KOPT-K1 (cell line): ENCODE measurements at regions not wholly inside any gene's neighbourhood (a gene's known extent, or its start where the extent isn't known, plus 50 kb on each side); places are given as distances from the start of the nearest gene placed in this dataset.
"Not testable (repeated sequence)": the region's sequence is repeated elsewhere in the genome, so short reads cannot be mapped to it uniquely, and the experiment has no call there.

Source experiments
- H3K27ac ChIP-seq: fragments of 200-600 bp; sonication (generic); 2 replicates; pipeline ENCODE4 v1.5.1; 2016; ENCODE audit warnings: antibody characterized with exemption, mild to moderate bottlenecking, low read depth, low read length; ENCODE audit not compliant: poor library complexity, severe bottlenecking
- H3K36me3 ChIP-seq: fragments of 200-600 bp; sonication (generic); 2 replicates; pipeline ENCODE4 v1.5.1; 2017; ENCODE audit warnings: antibody characterized with exemption, mild to moderate bottlenecking, low read length, moderate library complexity; ENCODE audit not compliant: insufficient read depth
- H3K9me3 ChIP-seq: fragments of 200-600 bp; sonication (generic); 2 replicates; pipeline ENCODE4 v1.5.1; 2017; ENCODE audit warnings: antibody characterized with exemption, low read length, mild to moderate bottlenecking; ENCODE audit not compliant: insufficient read depth, poor library complexity, severe bottlenecking

DNA sequence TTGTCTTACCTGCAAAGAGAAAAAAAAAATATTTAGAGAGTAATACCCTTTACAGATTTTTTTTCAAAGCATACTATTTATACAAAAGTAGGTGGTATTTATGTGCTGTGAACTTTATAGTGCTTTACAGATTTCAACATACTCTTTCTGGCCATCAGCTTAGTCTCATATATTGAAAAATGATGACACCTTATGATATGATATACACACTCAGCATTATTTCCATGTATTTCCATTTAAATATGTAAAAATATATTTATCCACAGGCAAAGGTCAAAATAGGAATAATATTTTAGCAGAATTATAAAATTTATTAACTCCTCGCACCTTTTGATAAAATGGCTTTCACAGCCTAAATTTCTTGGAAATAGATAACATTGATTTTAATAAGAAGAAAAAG lies 815.8 kb upstream of the EPHA5 start:
- no peak overlapping the region for H3K27ac ChIP-seq
- H3K36me3 ChIP-seq = no peaks in the 10 kb centered on the region
- no peaks in the 10 kb centered on the region for H3K9me3 ChIP-seq

DNA sequence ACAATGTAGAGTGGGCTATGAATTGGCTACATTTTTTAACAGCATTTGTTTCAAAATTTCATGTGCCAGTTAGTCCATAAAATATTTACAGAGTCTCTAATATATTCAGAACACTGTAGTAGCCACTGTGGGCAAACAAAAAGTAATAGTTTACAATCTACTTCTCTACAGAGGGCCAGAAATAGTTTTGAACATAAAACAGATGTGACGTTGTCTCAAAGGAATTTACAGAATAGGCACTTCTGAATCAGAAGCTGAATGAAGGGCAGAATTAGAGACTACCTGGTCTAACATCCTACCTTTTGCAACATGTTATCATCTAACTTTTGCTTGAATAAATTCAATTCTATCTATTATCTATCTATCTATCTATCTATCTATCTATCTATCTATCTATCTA lies 811.9 kb upstream of the EPHA5 start:
- Histone ChIP-seq H3K36me3 (no peaks in the 10 kb centered on the region), H3K9me3 (no peaks in the 10 kb centered on the region), H3K27ac (no peak overlapping the region)

DNA sequence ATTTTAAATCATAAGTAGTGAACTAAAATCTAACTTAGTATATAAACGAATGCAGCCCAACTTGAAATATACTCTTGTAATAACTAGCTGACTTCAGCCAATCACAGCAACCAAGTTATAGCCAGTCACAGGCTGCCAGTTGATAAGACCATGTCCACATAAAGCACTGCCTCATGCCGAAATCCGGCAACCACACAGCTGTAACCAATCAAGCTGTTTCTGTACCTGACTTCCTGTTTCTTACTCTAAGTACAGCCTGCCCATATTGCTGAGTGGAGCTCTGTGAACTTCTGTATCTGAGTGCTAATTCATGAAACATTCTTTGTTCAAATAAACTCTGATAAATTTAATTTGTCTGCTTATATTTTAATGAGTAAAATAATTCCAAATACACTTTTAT lies 805.3 kb upstream of the EPHA5 start:
- no peaks in the 10 kb centered on the region for H3K9me3 ChIP-seq
- no peak overlapping the region for H3K27ac ChIP-seq

DNA sequence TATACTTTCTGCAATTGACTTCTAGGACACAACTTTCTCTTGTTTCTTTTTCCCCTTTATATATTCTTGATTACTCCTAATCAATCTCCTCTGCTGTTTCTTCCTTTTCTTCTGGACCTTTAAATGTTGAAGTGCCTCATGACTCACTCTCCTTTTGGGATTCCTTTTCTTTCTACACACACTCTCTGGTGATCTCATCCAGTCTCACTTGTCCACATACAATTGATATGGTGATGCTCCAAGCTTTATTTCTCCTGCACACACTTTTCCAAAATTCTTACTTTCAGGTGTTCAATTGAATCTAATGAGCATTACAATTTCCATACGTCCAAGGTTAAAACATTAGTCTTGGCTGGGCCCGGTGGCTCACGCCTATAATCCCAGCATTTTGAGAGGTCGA lies 794.8 kb upstream of the EPHA5 start:
- H3K36me3 ChIP-seq = no peaks in the 10 kb centered on the region
- H3K27ac ChIP-seq = no peak overlapping the region
- no peaks in the 10 kb centered on the region for H3K9me3 ChIP-seq

More for the DNA sequence above, 805.3 kb upstream of the EPHA5 start:
- no peaks in the 10 kb centered on the region for H3K36me3 ChIP-seq

DNA sequence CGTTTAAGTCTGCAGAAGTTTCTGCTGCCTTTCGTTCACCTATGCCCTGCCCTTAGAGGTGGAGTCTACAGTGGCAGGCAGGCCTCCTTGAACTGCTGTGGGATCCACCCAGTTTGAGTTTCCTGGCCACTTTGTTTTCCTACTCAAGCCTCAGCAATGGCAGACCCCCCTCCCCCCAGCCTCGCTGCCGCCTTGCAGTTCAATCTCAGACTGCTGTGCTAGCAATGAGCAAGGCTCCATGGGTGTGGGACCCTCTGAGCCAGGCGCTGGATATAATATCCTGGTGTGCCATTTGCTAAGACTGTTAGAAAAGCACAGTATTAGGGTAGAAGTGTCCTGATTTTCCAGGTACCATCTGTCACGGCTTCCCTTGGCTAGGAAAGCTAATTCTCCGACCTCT lies 792.6 kb upstream of the EPHA5 start:
- not testable (repeated sequence) for H3K36me3 ChIP-seq, H3K27ac ChIP-seq, H3K9me3 ChIP-seq

DNA sequence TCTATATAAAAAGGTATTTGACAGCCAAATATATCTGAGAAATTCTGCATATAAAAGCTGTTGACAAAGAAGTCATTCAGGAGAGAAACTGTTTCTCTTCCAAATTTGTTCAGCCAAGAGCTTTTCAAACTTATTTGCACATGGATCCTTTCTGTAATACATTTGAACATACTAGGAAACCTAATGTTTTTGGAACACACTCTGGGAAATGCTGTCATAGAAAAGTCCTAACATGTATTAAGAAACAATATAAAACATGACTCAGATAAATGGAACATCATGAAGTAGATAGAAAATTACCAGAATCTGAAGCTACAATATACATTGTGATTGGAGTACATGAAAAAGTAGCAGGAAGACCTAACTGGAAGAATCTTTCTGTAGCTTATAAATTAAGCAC lies 781.5 kb upstream of the EPHA5 start:
- Histone ChIP-seq H3K27ac (no peak overlapping the region), H3K9me3 (no peaks in the 10 kb centered on the region), H3K36me3 (no peaks in the 10 kb centered on the region)

DNA sequence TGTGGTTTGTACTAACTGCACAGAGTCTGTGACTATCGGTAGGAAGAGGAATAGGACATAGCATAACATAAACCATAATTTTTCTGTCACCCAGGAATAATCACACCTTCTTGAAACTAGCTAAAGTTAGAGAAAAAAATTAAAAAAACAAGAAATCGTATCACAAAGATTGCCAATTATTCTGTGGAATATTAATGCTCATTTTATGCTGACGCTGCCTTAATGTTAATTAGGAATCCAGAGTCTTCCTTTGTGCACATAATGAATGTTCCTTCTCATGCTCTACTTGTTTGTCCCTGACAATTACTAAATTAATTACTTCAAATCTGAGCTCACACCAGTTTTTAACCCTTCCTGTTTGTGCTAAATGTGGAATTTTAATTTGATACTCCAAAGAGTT lies 772.7 kb upstream of the EPHA5 start:
- H3K9me3 ChIP-seq = no peaks in the 10 kb centered on the region
- no peaks in the 10 kb centered on the region for H3K36me3 ChIP-seq
- H3K27ac ChIP-seq = no peak overlapping the region

DNA sequence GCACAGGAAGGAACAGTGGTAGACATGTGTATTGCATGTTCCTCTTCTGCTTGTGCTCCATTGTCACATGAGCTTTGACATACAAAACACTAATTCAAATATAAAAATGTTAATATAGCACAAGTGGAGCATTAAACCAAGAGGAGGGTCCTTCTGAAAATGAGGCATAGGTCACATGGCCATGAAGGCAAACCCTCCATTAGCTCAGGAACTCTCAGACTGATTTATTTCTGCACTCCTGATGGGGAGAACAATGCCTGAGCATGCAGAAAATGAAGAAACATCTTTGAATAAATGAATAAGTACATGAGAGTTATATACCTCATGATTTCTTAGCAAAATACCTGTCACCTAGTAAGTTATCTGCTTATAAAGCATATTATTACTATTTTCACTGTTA lies 769.2 kb upstream of the EPHA5 start:
- Histone ChIP-seq H3K36me3 (no peaks in the 10 kb centered on the region), H3K27ac (no peak overlapping the region), H3K9me3 (no peaks in the 10 kb centered on the region)

DNA sequence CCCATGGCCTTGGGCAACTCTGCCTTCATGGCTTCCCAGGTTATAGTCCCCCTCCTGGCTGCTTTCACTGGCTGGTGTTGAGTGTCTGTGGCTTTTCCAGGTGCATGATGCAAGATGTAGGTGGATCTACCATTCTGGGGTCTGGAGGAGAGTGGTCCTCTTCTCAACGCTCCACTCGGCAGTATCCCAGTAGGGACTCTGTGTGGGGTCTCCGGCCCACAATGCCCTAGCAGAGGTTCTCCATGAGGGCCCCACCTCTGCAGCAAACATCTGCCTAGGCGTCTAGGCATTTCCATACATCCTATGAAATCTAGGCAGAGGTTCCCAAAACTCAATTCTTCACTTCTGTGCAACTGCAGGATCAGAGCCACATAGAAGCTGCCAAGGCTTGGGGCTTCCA lies 763.4 kb upstream of the EPHA5 start:
- no peak overlapping the region for H3K27ac ChIP-seq
- no peaks in the 10 kb centered on the region for H3K36me3 ChIP-seq
- H3K9me3 ChIP-seq = no peaks in the 10 kb centered on the region

DNA sequence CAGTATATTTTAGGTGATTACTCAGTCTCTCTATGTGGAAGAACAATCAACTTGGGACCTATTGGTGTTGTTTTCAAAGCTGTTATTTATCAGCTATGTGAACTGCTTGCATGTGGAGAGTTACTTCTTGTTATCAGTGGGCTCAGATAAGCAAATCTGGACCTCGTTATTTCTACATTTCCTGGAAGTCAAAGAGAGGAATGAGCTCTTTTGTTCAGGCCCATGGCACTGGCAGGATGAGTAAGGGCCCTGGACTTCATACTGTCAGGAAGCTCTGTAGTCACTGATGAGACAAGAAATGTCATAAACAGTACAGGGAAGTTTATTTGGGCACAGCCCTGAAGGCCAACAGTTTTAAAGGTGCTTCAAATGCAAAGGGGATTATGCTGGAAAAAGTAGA lies 760.6 kb upstream of the EPHA5 start:
- Histone ChIP-seq H3K27ac (no peak overlapping the region), H3K9me3 (no peaks in the 10 kb centered on the region), H3K36me3 (no peaks in the 10 kb centered on the region)

DNA sequence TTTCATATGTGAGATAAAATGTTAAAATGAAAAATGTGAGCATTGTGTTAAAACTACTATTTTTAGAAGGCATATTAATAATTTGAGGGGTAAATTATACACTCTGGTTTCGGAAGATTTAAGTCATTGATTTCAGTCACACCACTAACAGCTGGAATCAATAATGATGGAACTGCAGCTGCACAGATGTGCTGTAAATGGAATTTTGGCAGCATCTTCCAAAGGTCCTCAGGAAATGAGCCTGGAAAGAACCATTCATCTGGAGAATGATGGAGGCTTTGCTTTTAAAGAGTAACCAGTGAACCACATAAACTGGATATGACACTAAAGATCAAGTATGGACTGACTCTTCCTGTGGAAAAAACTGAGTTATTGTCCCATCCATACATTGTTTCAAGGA lies 759.0 kb upstream of the EPHA5 start:
- H3K9me3 ChIP-seq = no peaks in the 10 kb centered on the region
- no peaks in the 10 kb centered on the region for H3K36me3 ChIP-seq
- no peak overlapping the region for H3K27ac ChIP-seq

DNA sequence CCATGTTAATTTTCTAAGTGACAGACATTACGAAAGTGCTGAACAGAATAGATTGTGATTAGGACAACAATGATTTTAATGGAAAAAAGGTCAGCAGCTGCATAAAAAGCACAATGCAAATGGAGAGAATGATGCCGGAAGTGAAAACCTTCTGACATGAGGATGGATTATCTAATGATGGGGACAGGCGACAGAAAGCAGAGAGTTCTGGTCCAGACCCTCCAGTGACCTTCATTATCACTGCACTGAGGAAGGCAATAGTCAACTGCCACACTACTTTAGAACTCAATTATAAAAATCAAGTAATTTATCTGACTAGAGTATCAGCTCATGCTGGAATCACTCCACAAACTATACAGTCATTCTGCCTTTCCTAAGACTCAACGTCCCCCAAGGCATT lies 746.1 kb upstream of the EPHA5 start:
- no peaks in the 10 kb centered on the region for H3K9me3 ChIP-seq
- no peaks in the 10 kb centered on the region for H3K36me3 ChIP-seq
- H3K27ac ChIP-seq = no peak overlapping the region

DNA sequence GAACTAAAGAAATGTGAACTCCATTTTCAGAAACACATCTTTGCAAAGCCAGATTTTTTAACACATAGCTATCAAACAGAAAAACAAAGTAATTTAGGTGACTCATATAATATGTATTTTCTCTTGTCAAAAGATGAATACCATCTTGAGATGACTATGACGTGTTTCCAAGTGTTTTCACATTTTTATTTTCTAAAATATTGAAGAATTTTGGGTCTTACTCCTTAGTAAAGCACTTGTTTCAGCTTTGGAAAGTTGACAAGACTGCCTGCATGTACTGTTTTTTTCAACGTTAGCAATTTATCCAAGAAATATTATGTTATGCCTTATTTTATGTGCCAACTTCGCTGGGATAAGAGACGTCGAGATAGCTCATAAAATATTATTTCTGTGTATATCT lies 733.9 kb upstream of the EPHA5 start:
- H3K27ac ChIP-seq = no peak overlapping the region
- H3K9me3 ChIP-seq = no peaks in the 10 kb centered on the region
- no peaks in the 10 kb centered on the region for H3K36me3 ChIP-seq

DNA sequence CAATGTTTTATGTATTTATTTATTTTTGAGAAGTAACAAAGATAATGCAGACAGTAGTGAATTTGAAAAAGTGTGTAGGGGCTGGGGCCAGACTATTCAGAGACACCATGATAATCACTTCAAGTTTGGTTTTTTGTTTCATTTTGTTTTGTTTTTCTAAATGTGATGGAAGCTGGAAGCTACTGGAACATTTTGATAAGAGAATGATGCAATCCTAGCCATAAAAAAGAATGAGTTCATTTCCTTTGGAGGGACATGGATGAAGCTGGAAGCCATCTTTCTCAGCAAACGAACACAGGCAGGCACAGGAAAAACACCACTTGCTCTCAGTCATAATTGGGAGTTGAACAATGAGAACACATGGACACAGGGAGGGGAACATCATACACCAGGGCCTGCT lies 706.6 kb upstream of the EPHA5 start:
- Histone ChIP-seq H3K36me3 (no peaks in the 10 kb centered on the region), H3K9me3 (no peaks in the 10 kb centered on the region), H3K27ac (no peak overlapping the region)

DNA sequence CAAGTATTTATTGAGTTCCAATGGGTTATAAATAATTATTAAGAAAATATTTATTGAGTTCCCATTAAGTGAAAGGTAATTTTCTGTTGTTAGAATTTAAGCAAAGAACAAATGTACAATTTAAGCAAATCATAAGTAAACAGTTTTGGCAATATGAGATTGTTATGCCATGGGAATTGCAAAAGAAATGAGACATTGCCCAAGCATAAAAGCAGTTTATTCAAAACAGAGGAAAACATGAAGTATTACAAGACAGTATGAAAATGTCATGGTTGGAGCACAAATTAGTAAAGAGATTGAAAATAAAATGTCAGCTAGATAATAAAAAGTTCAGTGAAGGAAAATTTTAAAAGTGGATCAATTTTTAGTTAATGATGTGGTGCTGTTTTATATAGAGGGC lies 706.1 kb upstream of the EPHA5 start:
- no peaks in the 10 kb centered on the region for H3K36me3 ChIP-seq
- no peak overlapping the region for H3K27ac ChIP-seq
- no peaks in the 10 kb centered on the region for H3K9me3 ChIP-seq

DNA sequence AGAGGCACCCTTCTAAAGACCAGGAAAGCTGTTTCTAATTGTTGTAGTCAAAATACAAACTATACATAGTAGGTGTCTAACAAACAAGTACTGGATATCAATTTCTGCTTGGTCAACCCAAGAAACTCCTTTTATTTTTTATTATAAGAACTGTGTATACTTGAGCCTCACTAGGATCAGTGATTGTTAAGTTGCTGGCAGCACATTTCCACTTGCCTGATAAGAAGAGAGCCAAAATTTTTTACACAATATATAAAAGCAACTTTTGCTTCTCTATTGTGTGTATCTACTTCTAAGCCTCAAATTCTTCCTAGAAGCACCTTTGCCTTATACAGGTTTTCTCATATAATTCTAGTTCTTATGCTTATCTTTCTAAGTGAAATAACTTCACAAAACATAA lies 703.0 kb upstream of the EPHA5 start:
- H3K27ac ChIP-seq = no peak overlapping the region
- H3K36me3 ChIP-seq = no peaks in the 10 kb centered on the region
- no peaks in the 10 kb centered on the region for H3K9me3 ChIP-seq

DNA sequence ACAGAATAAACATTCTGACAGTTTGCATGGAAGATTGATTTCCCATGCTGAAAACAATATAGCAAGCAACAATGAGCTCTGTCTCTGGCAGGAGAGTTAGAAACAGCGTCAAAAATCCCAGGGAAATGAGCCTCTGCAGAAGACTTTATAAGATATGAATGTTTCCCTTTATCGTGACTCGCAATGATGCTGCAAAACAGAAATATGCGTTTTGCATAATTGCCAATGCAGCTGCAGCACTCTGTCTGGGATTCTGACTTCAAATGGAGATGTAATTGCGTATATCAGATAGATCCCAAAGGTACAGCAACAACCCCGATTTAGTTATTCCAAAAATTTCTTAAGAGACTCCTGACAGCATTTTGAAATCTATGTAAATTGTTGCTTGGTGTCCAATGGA lies 702.4 kb upstream of the EPHA5 start:
- Histone ChIP-seq H3K9me3 (no peaks in the 10 kb centered on the region), H3K36me3 (no peaks in the 10 kb centered on the region), H3K27ac (no peak overlapping the region)
